DND-41 (cell line): ENCODE measurements at regions not wholly inside any gene's neighbourhood (a gene's known extent, or its start where the extent isn't known, plus 50 kb on each side); places are given as distances from the start of the nearest gene placed in this dataset.

ENCODE experiments used
- ATAC-seq: fragments of 200-7000 bp; cut with Tn5 transposase; 3 replicates; pipeline ENCODE4 v1.9.1; 2021; ENCODE audit warnings: low read depth; ENCODE audit not compliant: insufficient read depth
- DNase-seq: peaks from one replicate; pipeline ENCODE4 v3.0.0-alpha.2; 2020
- H2AFZ ChIP-seq: 2 replicates; pipeline ENCODE4 v1.6.0; 2012; ENCODE audit warnings: low read depth, low read length
- H3K27ac ChIP-seq: 2 replicates; pipeline ENCODE4 v1.5.1; 2012; ENCODE audit warnings: low read length, inconsistent platforms
- H3K27me3 ChIP-seq: fragments of 200-600 bp; sonication (generic); 2 replicates; pipeline ENCODE4 v1.6.0; 2012; ENCODE audit warnings: low read length, mild to moderate bottlenecking, inconsistent platforms; ENCODE audit not compliant: insufficient read depth, poor library complexity
- H3K36me3 ChIP-seq: 2 replicates; pipeline ENCODE4 v1.5.1; 2012; ENCODE audit warnings: low read length, inconsistent platforms; ENCODE audit not compliant: insufficient read depth
- H3K4me1 ChIP-seq: 2 replicates; pipeline ENCODE4 v1.5.1; 2012; ENCODE audit warnings: mild to moderate bottlenecking, low read length; ENCODE audit not compliant: insufficient read depth
- H3K4me2 ChIP-seq: 2 replicates; pipeline ENCODE4 v1.6.0; 2012; ENCODE audit warnings: mild to moderate bottlenecking, moderate library complexity, low read length, inconsistent platforms; ENCODE audit not compliant: insufficient read depth
- H3K4me3 ChIP-seq, 2 experiments: fragments of 200-600 bp in 1 of 2; shearing (Covaris generic) in 1 of 2; 2 replicates each; pipeline ENCODE4 v1.5.1; 2012 to 2016; ENCODE audit warnings: inconsistent platforms in 2 of 2, low read length in 2 of 2, mild to moderate bottlenecking in 2 of 2, low read depth in 1 of 2, moderate library complexity in 1 of 2
- H3K79me2 ChIP-seq: 2 replicates; pipeline ENCODE4 v1.6.0; 2012; ENCODE audit warnings: low read length, inconsistent platforms; ENCODE audit not compliant: insufficient read depth
- H3K9ac ChIP-seq: 2 replicates; pipeline ENCODE4 v1.6.0; 2012; ENCODE audit warnings: low read depth, mild to moderate bottlenecking, inconsistent platforms, low read length, moderate library complexity
- H3K9me3 ChIP-seq: 2 replicates; pipeline ENCODE4 v1.5.1; 2012; ENCODE audit warnings: low read length, moderate library complexity, mild to moderate bottlenecking, inconsistent platforms; ENCODE audit not compliant: insufficient read depth, severe bottlenecking
- H4K20me1 ChIP-seq: 2 replicates; pipeline ENCODE4 v1.6.0; 2012; ENCODE audit warnings: low read length; ENCODE audit not compliant: insufficient read depth
- CTCF ChIP-seq: IDR thresholded peaks from 2 replicates; pipeline ENCODE4 v1.5.1; 2012; ENCODE audit warnings: borderline replicate concordance, low read length, moderate library complexity, mild to moderate bottlenecking; ENCODE audit not compliant: poor library complexity, severe bottlenecking; ENCODE audit errors: extremely low read depth
- EZH2 ChIP-seq: IDR thresholded peaks from 3 replicates; pipeline ENCODE4 v1.6.1; 2012; ENCODE audit warnings: borderline replicate concordance, low read depth, mild to moderate bottlenecking, moderate library complexity, low read length, inconsistent platforms; ENCODE audit not compliant: severe bottlenecking

- Histone ChIP-seq H3K79me2 (no peaks in the 10 kb centered on the region), H3K4me1 (no peaks in the 10 kb centered on the region), H4K20me1 (no peaks in the 10 kb centered on the region), H3K27ac (no peak overlapping the region), H2AFZ (no peak overlapping the region), H3K27me3 (peaks cover 6% of the 10 kb centered on the region), H3K4me3 (no peak overlapping the region), H3K4me2 (no peak overlapping the region), H3K9ac (no peak overlapping the region), H3K36me3 (no peaks in the 10 kb centered on the region), H3K9me3 (no peaks in the 10 kb centered on the region)
- no peak for ATAC-seq
- TF ChIP-seq CTCF (no peak), EZH2 (no peak)
- DNase-seq = no peak
Measured at GRCh38 chr13:47661076-47661475, 340.0 kb downstream of the SUCLA2 start.

- Histone ChIP-seq H3K27ac (no peak overlapping the region), H3K4me2 (no peak overlapping the region), H3K4me3 (no peak overlapping the region), H3K9me3 (no peaks in the 10 kb centered on the region), H4K20me1 (no peaks in the 10 kb centered on the region), H3K9ac (no peak overlapping the region), H3K4me1 (no peaks in the 10 kb centered on the region), H3K79me2 (no peaks in the 10 kb centered on the region), H3K27me3 (peaks cover 5% of the 10 kb centered on the region), H3K36me3 (no peaks in the 10 kb centered on the region), H2AFZ (no peak overlapping the region)
- no peak for ATAC-seq
- TF ChIP-seq EZH2 (no peak), CTCF (no peak)
- DNase-seq = no peak
Measured at GRCh38 chr13:47656651-47657050, 344.4 kb downstream of the SUCLA2 start.

- H4K20me1 ChIP-seq = no peaks in the 10 kb centered on the region
- H3K79me2 ChIP-seq = no peaks in the 10 kb centered on the region
- DNase-seq = no peak
- H3K36me3 ChIP-seq = no peaks in the 10 kb centered on the region
- no peak overlapping the region for H3K9ac ChIP-seq
- ATAC-seq = no peak
- H2AFZ ChIP-seq = no peak overlapping the region
- no peak overlapping the region for H3K4me3 ChIP-seq
- H3K4me1 ChIP-seq = no peaks in the 10 kb centered on the region
- TF ChIP-seq CTCF = no peak
- no peak for TF ChIP-seq EZH2
- no peaks in the 10 kb centered on the region for H3K9me3 ChIP-seq
- no peak overlapping the region for H3K27ac ChIP-seq
- H3K4me2 ChIP-seq = no peak overlapping the region
- H3K27me3 ChIP-seq = peaks cover 2% of the 10 kb centered on the region
Measured at GRCh38 chr13:47650209-47650608, 350.9 kb downstream of the SUCLA2 start.

- H3K79me2 ChIP-seq = no peaks in the 10 kb centered on the region
- no peak overlapping the region for H3K4me3 ChIP-seq
- no peaks in the 10 kb centered on the region for H3K9me3 ChIP-seq
- ATAC-seq = no peak
- H2AFZ ChIP-seq = no peak overlapping the region
- no peak overlapping the region for H3K9ac ChIP-seq
- no peaks in the 10 kb centered on the region for H3K4me1 ChIP-seq
- H3K4me2 ChIP-seq = no peak overlapping the region
- no peak overlapping the region for H3K27ac ChIP-seq
- H4K20me1 ChIP-seq = no peaks in the 10 kb centered on the region
- TF ChIP-seq CTCF (no peak), EZH2 (no peak)
- DNase-seq = no peak
- H3K27me3 ChIP-seq = peaks cover 2% of the 10 kb centered on the region
- H3K36me3 ChIP-seq = no peaks in the 10 kb centered on the region
Measured at GRCh38 chr13:47647001-47647400, 354.1 kb downstream of the SUCLA2 start.
